ENCODE measurements at regions not wholly inside any gene's neighbourhood (a gene's known extent, or its start where the extent isn't known, plus 50 kb on each side); places are given as distances from the start of the nearest gene placed in this dataset.

GRCh38 chr4:12403175-12403574 is 974.5 kb upstream of the HS3ST1 start:
- Histone ChIP-seq H3K36me3 (ENCODE audit: control insufficient read depth in 2 of 2, insufficient read depth in 1 of 2, low read length in 2 of 2) (no peaks in the 10 kb centered on the region), H3K4me1 (ENCODE audit: control insufficient read depth, insufficient read depth, low read length) (no peaks in the 10 kb centered on the region), H3K27ac (ENCODE audit: extremely low read depth, low read depth, low read length) (no peak overlapping the region), H3K4me3 (ENCODE audit: low read depth, low read length) (no peak overlapping the region), H3K9me3 (ENCODE audit: control insufficient read depth, insufficient read depth, low read depth, low read length) (no peaks in the 10 kb centered on the region)
- ChIA-PET POLR2A (no interaction called here), CTCF (no interaction called here)
- TF ChIP-seq ZNF174 (tag by site-specific recombination; IDR thresholded peaks at IDR 0.05) (no peak), ZNF449 (tag by site-specific recombination; IDR thresholded peaks at IDR 0.05) (no peak), ZNF2 (tag by site-specific recombination; IDR thresholded peaks at IDR 0.05) (no peak), ZNF350 (tag by site-specific recombination; IDR thresholded peaks at IDR 0.05) (no peak), REPIN1 (tag by site-specific recombination; IDR thresholded peaks at IDR 0.05; ENCODE audit: low read depth) (no peak), ZNF18 (tag by site-specific recombination; IDR thresholded peaks at IDR 0.05) (no peak), ZXDB (tag by site-specific recombination; IDR thresholded peaks at IDR 0.05) (no peak), ZNF785 (tag by site-specific recombination; IDR thresholded peaks at IDR 0.05) (no peak), ZFP37 (tag by site-specific recombination; IDR thresholded peaks at IDR 0.05) (no peak), ZNF473 (tag by site-specific recombination; IDR thresholded peaks at IDR 0.05) (no peak), ZNF514 (tag by site-specific recombination; IDR thresholded peaks at IDR 0.05) (no peak), ZNF335 (tag by site-specific recombination; conservative IDR thresholded peaks at IDR 0.05) (no peak), SP7 (tag by site-specific recombination; IDR thresholded peaks at IDR 0.05) (no peak), ZNF692 (tag by site-specific recombination; IDR thresholded peaks at IDR 0.05) (no peak), ZNF555 (tag by site-specific recombination; conservative IDR thresholded peaks at IDR 0.05) (no peak), ZNF202 (tag by site-specific recombination; IDR thresholded peaks at IDR 0.05; ENCODE audit: borderline replicate concordance) (no peak), ZSCAN18 (tag by site-specific recombination; IDR thresholded peaks at IDR 0.05) (no peak)

- H3K36me3 ChIP-seq (ENCODE audit: control insufficient read depth in 2 of 2, insufficient read depth in 1 of 2, low read length in 2 of 2), result no peaks in the 10 kb centered on the region
- H3K4me1 ChIP-seq (ENCODE audit: control insufficient read depth, insufficient read depth, low read length), result no peaks in the 10 kb centered on the region
- ChIA-PET POLR2A (no interaction called here), CTCF (no interaction called here)
- no peak overlapping the region for H3K4me3 ChIP-seq (ENCODE audit: low read depth, low read length)
- no peak overlapping the region for H3K27ac ChIP-seq (ENCODE audit: extremely low read depth, low read depth, low read length)
- no peaks in the 10 kb centered on the region for H3K9me3 ChIP-seq (ENCODE audit: control insufficient read depth, insufficient read depth, low read depth, low read length)
- TF ChIP-seq ZNF148 (tag by site-specific recombination; IDR thresholded peaks at IDR 0.05; ENCODE audit: borderline replicate concordance) (no peak), ZBTB49 (tag by site-specific recombination; IDR thresholded peaks at IDR 0.05; ENCODE audit: low read depth) (no peak), ZNF561 (tag by site-specific recombination; IDR thresholded peaks at IDR 0.05; ENCODE audit: borderline replicate concordance) (no peak), ZNF555 (tag by site-specific recombination; conservative IDR thresholded peaks at IDR 0.05) (no peak), ZBTB44 (tag by site-specific recombination; IDR thresholded peaks at IDR 0.05) (no peak), ZFP41 (tag by site-specific recombination; IDR thresholded peaks at IDR 0.05; ENCODE audit: borderline replicate concordance) (no peak), KLF9 (tag by site-specific recombination; IDR thresholded peaks at IDR 0.05; ENCODE audit: low read depth) (no peak)
Measured at GRCh38 chr4:12399781-12400180, 971.1 kb upstream of the HS3ST1 start.
